HEK293T (cell line): ENCODE measurements at regions not wholly inside any gene's neighbourhood (a gene's known extent, or its start where the extent isn't known, plus 50 kb on each side); places are given as distances from the start of the nearest gene placed in this dataset.

Experiments used
- ARNT ChIP-seq: fragments of 450-650 bp; IDR thresholded peaks from 2 replicates; pipeline ENCODE4 v1.6.1; 2017; ENCODE audit warnings: mild to moderate bottlenecking
- ELF4 ChIP-seq: fragments of 450-650 bp; IDR thresholded peaks from 2 replicates; pipeline ENCODE4 v1.6.1; 2017; ENCODE audit warnings: antibody characterized with exemption
- L3MBTL2 ChIP-seq: fragments of 450-650 bp; conservative IDR thresholded peaks from 2 replicates; pipeline ENCODE4 v1.6.1; 2016; ENCODE audit warnings: mild to moderate bottlenecking

DNA sequence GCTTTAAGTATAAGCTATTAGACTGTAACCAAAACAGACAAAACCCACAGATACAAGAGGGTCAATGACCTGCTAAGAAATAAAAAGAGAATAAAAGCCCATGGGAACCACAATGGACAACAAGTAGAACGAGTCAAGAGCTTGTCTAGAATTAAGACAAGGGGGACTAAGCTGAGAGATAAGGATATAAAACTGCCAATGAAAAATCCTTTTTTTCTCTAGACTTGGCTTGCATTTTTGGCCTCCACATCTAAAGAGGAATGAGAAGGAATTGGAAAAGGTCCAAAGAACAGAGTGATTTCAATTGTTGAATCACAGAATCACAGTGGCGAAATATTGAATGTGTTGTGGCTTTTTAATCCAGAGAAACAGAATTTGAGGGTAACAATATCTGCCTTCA lies 135.7 kb downstream of the QDPR start:
- TF ChIP-seq L3MBTL2 (no peak), ARNT (no peak), ELF4 (no peak)
